DND-41 (cell line): ENCODE measurements at regions not wholly inside any gene's neighbourhood (a gene's known extent, or its start where the extent isn't known, plus 50 kb on each side); places are given as distances from the start of the nearest gene placed in this dataset.

ENCODE experiments used
- CTCF ChIP-seq: IDR thresholded peaks from 2 replicates; pipeline ENCODE4 v1.5.1; 2012; ENCODE audit warnings: borderline replicate concordance, low read length, moderate library complexity, mild to moderate bottlenecking; ENCODE audit not compliant: poor library complexity, severe bottlenecking; ENCODE audit errors: extremely low read depth
- EZH2 ChIP-seq: IDR thresholded peaks from 3 replicates; pipeline ENCODE4 v1.6.1; 2012; ENCODE audit warnings: borderline replicate concordance, low read depth, mild to moderate bottlenecking, moderate library complexity, low read length, inconsistent platforms; ENCODE audit not compliant: severe bottlenecking

- TF ChIP-seq CTCF (no peak), EZH2 (no peak)
These were observed 55.1 kb downstream of the PJA1 start for GRCh38 chrX:69110116-69110530.
